OCI-LY1 (cell line): ENCODE measurements at regions not wholly inside any gene's neighbourhood (a gene's known extent, or its start where the extent isn't known, plus 50 kb on each side); places are given as distances from the start of the nearest gene placed in this dataset.

Experiments
- H2AFZ ChIP-seq: fragments of 200-600 bp; sonication (generic), shearing (Covaris generic); 2 replicates; pipeline ENCODE4 v1.6.0; 2014; ENCODE audit warnings: antibody characterized with exemption, mild to moderate bottlenecking, low read length
- H3F3A ChIP-seq: fragments of 200-600 bp; sonication (generic), shearing (Covaris generic); 2 replicates; pipeline ENCODE4 v1.6.0; 2014; ENCODE audit warnings: mild to moderate bottlenecking, antibody characterized with exemption, low read length, moderate library complexity; ENCODE audit not compliant: insufficient read depth
- H3K27ac ChIP-seq: fragments of 200-600 bp; sonication (generic); 2 replicates; pipeline ENCODE4 v1.5.1; 2014; ENCODE audit warnings: low read length, mixed run types, mild to moderate bottlenecking, low read depth; ENCODE audit not compliant: poor library complexity, severe bottlenecking
- H3K27me3 ChIP-seq: fragments of 200-600 bp; sonication (generic); 2 replicates; pipeline ENCODE4 v1.6.0; 2014; ENCODE audit warnings: antibody characterized with exemption, mild to moderate bottlenecking, low read length, moderate library complexity; ENCODE audit not compliant: insufficient read depth
- H3K36me3 ChIP-seq: fragments of 200-600 bp; sonication (generic); 2 replicates; pipeline ENCODE4 v1.6.1; 2014; ENCODE audit warnings: mild to moderate bottlenecking, antibody characterized with exemption, low read length, moderate library complexity, mixed read lengths; ENCODE audit not compliant: insufficient read depth
- H3K4me1 ChIP-seq: fragments of 200-600 bp; sonication (generic); 2 replicates; pipeline ENCODE4 v1.5.1; 2014; ENCODE audit warnings: mild to moderate bottlenecking, low read length, moderate library complexity; ENCODE audit not compliant: insufficient read depth, severe bottlenecking
- H3K4me2 ChIP-seq: fragments of 200-600 bp; sonication (generic), shearing (Covaris generic); 2 replicates; pipeline ENCODE4 v1.6.1; 2014; ENCODE audit warnings: low read length
- H3K4me3 ChIP-seq: fragments of 200-600 bp; sonication (generic); 2 replicates; pipeline ENCODE4 v1.5.1; 2014; ENCODE audit warnings: low read length, low read depth, mild to moderate bottlenecking, mixed read lengths; ENCODE audit not compliant: poor library complexity, severe bottlenecking
- H3K79me2 ChIP-seq: fragments of 200-600 bp; shearing (Covaris generic); 2 replicates; pipeline ENCODE4 v1.6.1; 2016; ENCODE audit warnings: mixed run types, low read length, mixed read lengths; ENCODE audit not compliant: insufficient read depth
- H3K9ac ChIP-seq: fragments of 200-600 bp; sonication (generic), shearing (Covaris generic); 2 replicates; pipeline ENCODE4 v1.6.1; 2014; ENCODE audit warnings: mild to moderate bottlenecking, low read length, mixed read lengths
- H3K9me2 ChIP-seq: fragments of 200-600 bp; sonication (generic), shearing (Covaris generic); 2 replicates; pipeline ENCODE4 v1.6.1; 2014; ENCODE audit warnings: low read depth, mild to moderate bottlenecking, low read length, mixed read lengths
- H3K9me3 ChIP-seq: fragments of 200-600 bp; shearing (Covaris generic); 2 replicates; pipeline ENCODE4 v1.6.1; 2014; ENCODE audit warnings: low read length, mixed read lengths
- H4K20me1 ChIP-seq: fragments of 200-600 bp; sonication (generic), shearing (Covaris generic); 2 replicates; pipeline ENCODE4 v1.6.0; 2016; ENCODE audit warnings: mild to moderate bottlenecking, low read length; ENCODE audit not compliant: insufficient read depth
- CTCF ChIP-seq: fragments of 200-600 bp; sonication (generic), shearing (Covaris generic); IDR thresholded peaks from 2 replicates; pipeline ENCODE4 v1.5.1; 2017; ENCODE audit warnings: mild to moderate bottlenecking, antibody characterized with exemption, low read length, moderate library complexity, mixed read lengths
- EZH2 ChIP-seq: fragments of 200-600 bp; sonication (generic), shearing (Covaris generic); IDR thresholded peaks from 2 replicates; pipeline ENCODE4 v1.8.0; 2017; ENCODE audit warnings: borderline replicate concordance, mixed run types, mild to moderate bottlenecking, antibody characterized with exemption, low read length, moderate library complexity, mixed read lengths

- Histone ChIP-seq H3K79me2 (no peaks in the 10 kb centered on the region), H3K9me2 (no peaks in the 10 kb centered on the region), H4K20me1 (no peaks in the 10 kb centered on the region), H3F3A (no peaks in the 10 kb centered on the region), H3K27ac (no peak overlapping the region), H3K4me1 (no peaks in the 10 kb centered on the region), H3K36me3 (no peaks in the 10 kb centered on the region), H2AFZ (no peak overlapping the region), H3K27me3 (peaks cover 4% of the 10 kb centered on the region; the same call in 1 of the 2 replicates), H3K9me3 (no peaks in the 10 kb centered on the region), H3K4me3 (no peak overlapping the region), H3K4me2 (no peak overlapping the region), H3K9ac (no peak overlapping the region)
- TF ChIP-seq EZH2 = no peak
- TF ChIP-seq CTCF = no peak
Measured at GRCh38 chr6:14540810-14541540, 423.4 kb downstream of the CD83 start.

GRCh38 chr6:14542670-14543366 lies 425.2 kb downstream of the CD83 start:
- Histone ChIP-seq H3K4me3 (no peak overlapping the region), H2AFZ (no peak overlapping the region)
- no peak for TF ChIP-seq EZH2
- no peak for TF ChIP-seq CTCF

GRCh38 chr6:14543971-14544585 lies 426.5 kb downstream of the CD83 start:
- H2AFZ ChIP-seq = no peak overlapping the region
- H3K4me3 ChIP-seq = no peak overlapping the region
- H3K4me1 ChIP-seq = no peaks in the 10 kb centered on the region
- no peak for TF ChIP-seq EZH2
- no peak for TF ChIP-seq CTCF
- H3K27me3 ChIP-seq = peaks cover 4% of the 10 kb centered on the region; the same call in 1 of the 2 replicates
- H3K27ac ChIP-seq = no peak overlapping the region
- H3F3A ChIP-seq = no peaks in the 10 kb centered on the region
- H3K4me2 ChIP-seq = no peak overlapping the region
- H3K9me3 ChIP-seq = no peaks in the 10 kb centered on the region
- H3K36me3 ChIP-seq = no peaks in the 10 kb centered on the region
- no peaks in the 10 kb centered on the region for H3K79me2 ChIP-seq
- no peaks in the 10 kb centered on the region for H3K9me2 ChIP-seq
- H3K9ac ChIP-seq = no peak overlapping the region
- H4K20me1 ChIP-seq = no peaks in the 10 kb centered on the region

More at GRCh38 chr6:14542670-14543366, 425.2 kb downstream of the CD83 start:
- no peak overlapping the region for H3K4me2 ChIP-seq
- H3F3A ChIP-seq = no peaks in the 10 kb centered on the region
- no peaks in the 10 kb centered on the region for H3K79me2 ChIP-seq
- H3K36me3 ChIP-seq = no peaks in the 10 kb centered on the region
- no peaks in the 10 kb centered on the region for H4K20me1 ChIP-seq
- no peaks in the 10 kb centered on the region for H3K9me3 ChIP-seq
- H3K27me3 ChIP-seq = peaks cover 4% of the 10 kb centered on the region; the same call in 1 of the 2 replicates
- no peak overlapping the region for H3K27ac ChIP-seq
- no peaks in the 10 kb centered on the region for H3K4me1 ChIP-seq
- no peak overlapping the region for H3K9ac ChIP-seq
- no peaks in the 10 kb centered on the region for H3K9me2 ChIP-seq
